Osteocyte (in vitro differentiated cells): ENCODE measurements at regions not wholly inside any gene's neighbourhood (a gene's known extent, or its start where the extent isn't known, plus 50 kb on each side); places are given as distances from the start of the nearest gene placed in this dataset.

Source experiments
- DNase-seq: peaks from one replicate; pipeline ENCODE4 v3.0.0; 2021; ENCODE audit warnings: mixed read lengths; ENCODE audit not compliant: unreplicated experiment; ENCODE audit errors: extremely low spot score
- H3K27ac Mint-ChIP-seq: one replicate; pipeline ENCODE4 v1.8.0; 2021; ENCODE audit warnings: mild to moderate bottlenecking, mixed read lengths; ENCODE audit not compliant: unreplicated experiment
- H3K27me3 Mint-ChIP-seq: one replicate; pipeline ENCODE4 v1.8.0; 2021; ENCODE audit warnings: mixed read lengths; ENCODE audit not compliant: unreplicated experiment
- H3K36me3 Mint-ChIP-seq: one replicate; pipeline ENCODE4 v1.8.0; 2021; ENCODE audit warnings: mixed read lengths; ENCODE audit not compliant: unreplicated experiment
- H3K4me1 Mint-ChIP-seq: one replicate; pipeline ENCODE4 v1.8.0; 2021; ENCODE audit warnings: mixed read lengths; ENCODE audit not compliant: unreplicated experiment
- H3K4me3 Mint-ChIP-seq: one replicate; pipeline ENCODE4 v1.8.0; 2021; ENCODE audit warnings: mild to moderate bottlenecking, moderate library complexity, mixed read lengths; ENCODE audit not compliant: unreplicated experiment
- H3K9me3 Mint-ChIP-seq: one replicate; pipeline ENCODE4 v1.8.0; 2021; ENCODE audit warnings: mixed read lengths; ENCODE audit not compliant: unreplicated experiment
- TF ChIP-seq, protein P1 (sequence below): fragments of 200-600 bp; sonication (generic); IDR thresholded peaks from 2 replicates; pipeline ENCODE4 v1.5.0; 2021; ENCODE audit warnings: antibody characterized with exemption, mild to moderate bottlenecking, moderate library complexity

DNA sequence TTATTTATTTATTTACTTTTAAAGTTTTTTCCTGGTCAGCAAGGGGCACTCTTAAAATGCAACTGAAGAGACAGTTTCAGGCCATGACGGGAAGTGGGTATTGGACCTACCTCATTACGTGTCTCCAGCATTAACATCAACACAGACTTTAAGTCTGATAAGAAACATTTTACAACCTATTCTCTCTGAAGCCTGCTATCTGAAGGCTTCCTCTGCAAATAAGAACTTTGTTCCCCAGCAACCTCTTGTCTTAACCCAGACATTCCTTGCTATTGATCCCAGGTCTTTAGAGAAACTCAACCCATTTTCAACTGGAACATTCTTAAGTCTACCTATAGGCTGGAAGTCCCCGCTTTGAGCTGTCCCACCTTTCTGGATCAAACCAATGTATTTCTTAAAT lies 258.3 kb upstream of the TMPRSS15 start:
- Mint-ChIP-seq H3K4me1 (no peaks in the 10 kb centered on the region), H3K27me3 (no peaks in the 10 kb centered on the region), H3K9me3 (no peaks in the 10 kb centered on the region), H3K27ac (no peak overlapping the region), H3K4me3 (no peak overlapping the region), H3K36me3 (no peaks in the 10 kb centered on the region)
- TF ChIP-seq, protein P1, sequence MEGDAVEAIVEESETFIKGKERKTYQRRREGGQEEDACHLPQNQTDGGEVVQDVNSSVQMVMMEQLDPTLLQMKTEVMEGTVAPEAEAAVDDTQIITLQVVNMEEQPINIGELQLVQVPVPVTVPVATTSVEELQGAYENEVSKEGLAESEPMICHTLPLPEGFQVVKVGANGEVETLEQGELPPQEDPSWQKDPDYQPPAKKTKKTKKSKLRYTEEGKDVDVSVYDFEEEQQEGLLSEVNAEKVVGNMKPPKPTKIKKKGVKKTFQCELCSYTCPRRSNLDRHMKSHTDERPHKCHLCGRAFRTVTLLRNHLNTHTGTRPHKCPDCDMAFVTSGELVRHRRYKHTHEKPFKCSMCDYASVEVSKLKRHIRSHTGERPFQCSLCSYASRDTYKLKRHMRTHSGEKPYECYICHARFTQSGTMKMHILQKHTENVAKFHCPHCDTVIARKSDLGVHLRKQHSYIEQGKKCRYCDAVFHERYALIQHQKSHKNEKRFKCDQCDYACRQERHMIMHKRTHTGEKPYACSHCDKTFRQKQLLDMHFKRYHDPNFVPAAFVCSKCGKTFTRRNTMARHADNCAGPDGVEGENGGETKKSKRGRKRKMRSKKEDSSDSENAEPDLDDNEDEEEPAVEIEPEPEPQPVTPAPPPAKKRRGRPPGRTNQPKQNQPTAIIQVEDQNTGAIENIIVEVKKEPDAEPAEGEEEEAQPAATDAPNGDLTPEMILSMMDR = no peak
- no peak for DNase-seq

DNA sequence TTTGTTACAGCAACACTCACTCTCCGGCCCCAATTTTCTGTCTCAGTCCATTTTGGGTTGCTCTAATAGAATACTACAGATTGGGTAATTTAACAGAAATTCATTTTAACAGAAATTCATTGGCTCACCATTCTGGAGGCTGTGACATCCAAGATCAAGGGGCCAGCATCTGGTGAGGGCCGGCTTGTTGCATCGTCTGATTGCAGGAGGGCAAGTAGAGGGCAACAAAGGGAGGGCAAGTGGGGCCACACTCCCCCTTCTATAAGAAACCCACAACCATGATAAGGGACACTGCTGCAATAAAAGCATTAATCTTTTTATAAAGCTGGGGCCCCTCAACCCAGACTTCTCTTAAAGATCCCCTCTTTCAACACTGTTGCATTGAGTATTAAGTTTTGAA lies 260.1 kb upstream of the TMPRSS15 start:
- Mint-ChIP-seq H3K4me1 (no peaks in the 10 kb centered on the region), H3K4me3 (no peak overlapping the region), H3K9me3 (no peaks in the 10 kb centered on the region), H3K27me3 (no peaks in the 10 kb centered on the region), H3K27ac (no peak overlapping the region), H3K36me3 (no peaks in the 10 kb centered on the region)
- DNase-seq = no peak
- TF ChIP-seq, protein P1 = no peak

DNA sequence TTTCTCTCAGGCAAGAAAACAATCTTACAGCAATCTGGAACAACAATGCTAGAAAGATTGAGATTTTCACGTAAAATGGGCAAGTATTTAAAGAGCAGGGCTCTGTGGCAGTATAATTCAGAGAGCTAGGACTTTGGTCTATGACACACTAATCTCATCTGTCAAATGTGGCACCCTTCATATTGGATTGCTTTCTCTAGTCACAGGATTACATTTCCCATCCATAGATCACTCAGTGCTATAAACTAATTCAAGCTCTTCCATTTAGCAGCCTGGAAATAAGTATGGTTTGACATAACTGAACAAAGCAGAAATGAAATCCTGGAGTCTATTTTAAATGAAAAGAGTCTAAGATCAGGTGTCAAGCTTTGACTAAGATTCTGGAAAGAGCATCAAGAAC lies 263.1 kb upstream of the TMPRSS15 start:
- Mint-ChIP-seq H3K27me3 (no peaks in the 10 kb centered on the region), H3K9me3 (peaks cover 8% of the 10 kb centered on the region), H3K36me3 (peaks cover 3% of the 10 kb centered on the region), H3K4me3 (no peak overlapping the region), H3K27ac (no peak overlapping the region), H3K4me1 (no peaks in the 10 kb centered on the region)
- DNase-seq = no peak
- TF ChIP-seq, protein P1 = no peak

DNA sequence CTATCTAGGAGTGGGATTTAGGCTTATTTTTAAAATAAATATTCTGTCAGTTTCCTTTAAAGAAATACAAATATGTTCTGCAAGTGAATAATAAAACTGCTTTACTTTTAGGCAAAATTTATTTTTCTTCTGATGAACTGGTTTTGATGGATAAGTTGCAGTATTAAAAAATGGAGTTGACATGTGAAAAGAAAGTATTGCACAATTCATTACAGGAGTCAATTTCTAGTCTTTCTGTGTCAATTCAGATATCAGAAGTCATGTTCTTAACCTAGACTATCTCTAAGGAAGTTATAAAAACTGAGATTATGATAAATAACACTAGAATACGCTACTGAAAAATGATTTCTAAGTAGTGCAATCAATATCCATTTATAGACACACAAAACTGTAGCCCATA lies 270.2 kb upstream of the TMPRSS15 start:
- Mint-ChIP-seq H3K4me3 (no peak overlapping the region), H3K27me3 (no peaks in the 10 kb centered on the region), H3K36me3 (peaks cover 3% of the 10 kb centered on the region), H3K4me1 (no peaks in the 10 kb centered on the region), H3K27ac (no peak overlapping the region), H3K9me3 (peaks cover 8% of the 10 kb centered on the region)
- TF ChIP-seq, protein P1 = no peak
- no peak for DNase-seq

DNA sequence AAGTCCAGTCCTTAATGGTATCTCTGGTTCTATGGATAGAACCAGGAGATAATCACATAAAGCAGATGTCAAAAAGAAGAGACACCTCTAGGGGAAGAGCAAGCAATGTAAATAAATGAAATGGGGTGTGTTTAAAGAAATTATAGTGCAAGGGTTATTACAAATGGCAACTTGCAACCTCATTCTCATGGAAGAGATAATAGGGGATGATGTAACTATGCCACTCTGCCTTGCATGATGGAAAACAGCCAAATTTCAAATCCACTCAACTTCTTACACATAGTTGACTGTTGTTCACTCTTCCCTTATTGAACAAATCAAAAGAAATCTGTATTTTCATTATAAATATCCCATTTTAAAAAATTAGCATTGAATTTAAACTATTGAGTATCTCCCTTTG lies 274.0 kb upstream of the TMPRSS15 start:
- H3K9me3 Mint-ChIP-seq = no peaks in the 10 kb centered on the region
- no peak for DNase-seq
- TF ChIP-seq, protein P1 = no peak
- no peaks in the 10 kb centered on the region for H3K27me3 Mint-ChIP-seq
- no peak overlapping the region for H3K4me3 Mint-ChIP-seq
- H3K36me3 Mint-ChIP-seq = no peaks in the 10 kb centered on the region
- no peak overlapping the region for H3K27ac Mint-ChIP-seq
- no peaks in the 10 kb centered on the region for H3K4me1 Mint-ChIP-seq
